ENCODE measurements at regions not wholly inside any gene's neighbourhood (a gene's known extent, or its start where the extent isn't known, plus 50 kb on each side); places are given as distances from the start of the nearest gene placed in this dataset.

- Histone ChIP-seq H3K9me3 (ENCODE audit: control insufficient read depth in 4 of 4, low read length in 3 of 4) (no peaks in the 10 kb centered on the region), H3K27ac (ENCODE audit: low read depth in 1 of 2, low read length in 2 of 2) (no peak overlapping the region), H3K9ac (ENCODE audit: low read depth in 1 of 2, low read length in 2 of 2) (no peak overlapping the region), H3K27me3 (ENCODE audit: control insufficient read depth in 4 of 4, insufficient read depth in 4 of 4, low read length in 3 of 4) (no peaks in the 10 kb centered on the region), H3K36me3 (ENCODE audit: control insufficient read depth in 4 of 4, insufficient read depth in 3 of 4, low read depth in 1 of 4, low read length in 3 of 4) (no peaks in the 10 kb centered on the region), H3K4me3 (ENCODE audit: low read depth in 1 of 3, low read length in 3 of 3) (no peak overlapping the region), H3K4me1 (ENCODE audit: control insufficient read depth in 4 of 4, insufficient read depth in 4 of 4, low read length in 3 of 4) (peaks cover 0 to 4% (median 0%) of the 10 kb centered on the region in 4 donors)
- WGBS: 91% methylated on average over 3 of the region's 3 CpGs
- TF ChIP-seq MAX (IDR thresholded peaks at IDR 0.05) (no peak), SP1 (IDR thresholded peaks at IDR 0.05) (no peak), EGR1 (IDR thresholded peaks at IDR 0.05; ENCODE audit: low read depth in 2 of 2) (no peak), GABPA (IDR thresholded peaks at IDR 0.05 in 1 of 2, conservative IDR thresholded peaks at IDR 0.05 in 1 of 2) (no peak), FOXA2 (IDR thresholded peaks at IDR 0.05) (no peak), JUND (IDR thresholded peaks at IDR 0.05) (no peak), FOXA1 (IDR thresholded peaks at IDR 0.05) (no peak), YY1 (IDR thresholded peaks at IDR 0.05) (no peak), HNF4A (conservative IDR thresholded peaks at IDR 0.05) (no peak), RXRA (IDR thresholded peaks at IDR 0.05) (no peak)
- TF ChIP-seq, protein P1, sequence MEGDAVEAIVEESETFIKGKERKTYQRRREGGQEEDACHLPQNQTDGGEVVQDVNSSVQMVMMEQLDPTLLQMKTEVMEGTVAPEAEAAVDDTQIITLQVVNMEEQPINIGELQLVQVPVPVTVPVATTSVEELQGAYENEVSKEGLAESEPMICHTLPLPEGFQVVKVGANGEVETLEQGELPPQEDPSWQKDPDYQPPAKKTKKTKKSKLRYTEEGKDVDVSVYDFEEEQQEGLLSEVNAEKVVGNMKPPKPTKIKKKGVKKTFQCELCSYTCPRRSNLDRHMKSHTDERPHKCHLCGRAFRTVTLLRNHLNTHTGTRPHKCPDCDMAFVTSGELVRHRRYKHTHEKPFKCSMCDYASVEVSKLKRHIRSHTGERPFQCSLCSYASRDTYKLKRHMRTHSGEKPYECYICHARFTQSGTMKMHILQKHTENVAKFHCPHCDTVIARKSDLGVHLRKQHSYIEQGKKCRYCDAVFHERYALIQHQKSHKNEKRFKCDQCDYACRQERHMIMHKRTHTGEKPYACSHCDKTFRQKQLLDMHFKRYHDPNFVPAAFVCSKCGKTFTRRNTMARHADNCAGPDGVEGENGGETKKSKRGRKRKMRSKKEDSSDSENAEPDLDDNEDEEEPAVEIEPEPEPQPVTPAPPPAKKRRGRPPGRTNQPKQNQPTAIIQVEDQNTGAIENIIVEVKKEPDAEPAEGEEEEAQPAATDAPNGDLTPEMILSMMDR (IDR thresholded peaks at IDR 0.05; ENCODE audit: low read depth, low read length, missing input control): no peak
- DNase-seq (ENCODE audit: low spot score): no peak
Observed at GRCh38 chr1:231094421-231094820, 54.4 kb upstream of the FAM89A start.

DNA sequence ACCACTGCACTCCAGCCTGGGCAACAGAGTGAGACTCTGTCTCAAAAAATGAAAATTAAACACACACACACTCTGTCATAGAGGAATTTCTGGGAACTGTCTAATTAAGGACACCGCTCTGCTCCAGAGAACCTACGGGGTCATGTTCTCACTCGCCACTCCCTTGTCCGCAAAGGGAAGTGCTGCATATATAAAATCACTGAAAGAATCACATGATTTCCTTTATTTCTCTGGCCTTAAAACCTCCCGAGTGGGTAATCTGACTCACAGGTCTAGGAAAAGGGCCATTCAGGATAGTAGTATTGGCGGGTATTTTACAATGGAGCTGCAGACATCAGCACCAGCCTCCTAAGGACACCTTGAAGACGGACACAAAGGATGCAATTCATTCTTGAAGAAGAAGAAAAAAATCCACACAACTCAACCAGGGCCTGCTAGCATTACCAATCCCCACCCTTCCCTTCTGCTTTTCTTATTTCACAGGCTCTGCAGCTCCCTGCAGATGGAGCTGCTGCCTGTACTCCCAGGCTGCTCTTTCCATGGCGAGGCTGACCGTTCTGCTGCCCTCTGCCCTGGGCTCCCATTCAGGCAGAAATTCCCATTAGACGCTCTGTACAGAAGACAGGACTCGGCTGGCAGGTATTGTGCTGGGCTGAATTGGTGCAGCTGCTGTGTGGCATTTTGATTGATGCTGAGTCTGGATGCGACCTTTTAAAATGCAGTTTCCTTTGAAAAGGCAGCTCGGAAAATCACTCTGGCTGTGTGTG lies 53.3 kb upstream of the FAM89A start:
- H3K36me3 ChIP-seq (ENCODE audit: control insufficient read depth in 4 of 4, insufficient read depth in 3 of 4, low read depth in 1 of 4, low read length in 3 of 4): no peaks in the 10 kb centered on the region
- WGBS: 64% methylated on average over 13 of the region's 13 CpGs
- DNase-seq (ENCODE audit: low spot score): no peak
- H3K4me3 ChIP-seq (ENCODE audit: low read depth in 1 of 3, low read length in 3 of 3): no peak overlapping the region
- H3K9ac ChIP-seq (ENCODE audit: low read depth in 1 of 2, low read length in 2 of 2): no peak overlapping the region
- H3K27ac ChIP-seq (ENCODE audit: low read depth in 1 of 2, low read length in 2 of 2): no peak overlapping the region
- no peak for TF ChIP-seq YY1 (IDR thresholded peaks at IDR 0.05)
- no peak for TF ChIP-seq GABPA (IDR thresholded peaks at IDR 0.05 in 1 of 2, conservative IDR thresholded peaks at IDR 0.05 in 1 of 2)
- TF ChIP-seq EGR1 (IDR thresholded peaks at IDR 0.05; ENCODE audit: low read depth in 2 of 2): no peak
- TF ChIP-seq FOXA1 (IDR thresholded peaks at IDR 0.05): no peak
- TF ChIP-seq SP1 (IDR thresholded peaks at IDR 0.05): no peak
- TF ChIP-seq NR2F2 (IDR thresholded peaks at IDR 0.05): no peak
- no peak for TF ChIP-seq RAD21 (IDR thresholded peaks at IDR 0.05)
- no peak for TF ChIP-seq ZBTB33 (IDR thresholded peaks at IDR 0.05)
- no peak for TF ChIP-seq TAF1 (conservative IDR thresholded peaks at IDR 0.05)
- no peak for TF ChIP-seq MAX (IDR thresholded peaks at IDR 0.05)
- TF ChIP-seq JUND (IDR thresholded peaks at IDR 0.05): no peak
- TF ChIP-seq HNF4A (conservative IDR thresholded peaks at IDR 0.05): no peak
- TF ChIP-seq ATF3 (IDR thresholded peaks at IDR 0.05): no peak
- no peak for TF ChIP-seq RXRA (IDR thresholded peaks at IDR 0.05)
- H3K27me3 ChIP-seq (ENCODE audit: control insufficient read depth in 4 of 4, insufficient read depth in 4 of 4, low read length in 3 of 4): no peaks in the 10 kb centered on the region
- no peaks in the 10 kb centered on the region for H3K9me3 ChIP-seq (ENCODE audit: control insufficient read depth in 4 of 4, low read length in 3 of 4)
- H3K4me1 ChIP-seq (ENCODE audit: control insufficient read depth in 4 of 4, insufficient read depth in 4 of 4, low read length in 3 of 4): peaks cover 0 to 4% (median 0%) of the 10 kb centered on the region in 4 donors
